H9 (cell line): ENCODE measurements at regions not wholly inside any gene's neighbourhood (a gene's known extent, or its start where the extent isn't known, plus 50 kb on each side); places are given as distances from the start of the nearest gene placed in this dataset.

Experiments used
- DNase-seq: peaks from one replicate; pipeline ENCODE4 v3.0.0-alpha.2; 2017
- H2AFZ ChIP-seq: one replicate; pipeline ENCODE4 v1.6.1; 2013; ENCODE audit warnings: mild to moderate bottlenecking, low read length, control low read depth, moderate library complexity
- H2AK5ac ChIP-seq: 2 replicates; pipeline ENCODE4 v1.6.1; 2013; ENCODE audit warnings: low read length, control low read depth, mixed read lengths; ENCODE audit not compliant: insufficient read length
- H2BK120ac ChIP-seq: one replicate; pipeline ENCODE4 v1.6.1; 2013; ENCODE audit warnings: low read depth, mild to moderate bottlenecking, low read length, control low read depth, inconsistent platforms; ENCODE audit not compliant: poor library complexity, severe bottlenecking
- H2BK12ac ChIP-seq: 2 replicates; pipeline ENCODE4 v1.6.1; 2013; ENCODE audit warnings: low read length, control low read depth, mixed read lengths, low read depth; ENCODE audit not compliant: insufficient read length
- H2BK15ac ChIP-seq: 2 replicates; pipeline ENCODE4 v1.6.1; 2013; ENCODE audit warnings: low read depth, low read length, control low read depth
- H2BK20ac ChIP-seq: one replicate; pipeline ENCODE4 v1.6.1; 2013; ENCODE audit warnings: low read depth, mild to moderate bottlenecking, low read length, control low read depth, inconsistent platforms; ENCODE audit not compliant: poor library complexity, severe bottlenecking
- H2BK5ac ChIP-seq: 2 replicates; pipeline ENCODE4 v1.6.1; 2013; ENCODE audit warnings: low read length, control low read depth, mixed read lengths; ENCODE audit not compliant: insufficient read length
- H3K14ac ChIP-seq: 2 replicates; pipeline ENCODE4 v1.6.1; 2013; ENCODE audit warnings: low read length, control low read depth; ENCODE audit not compliant: insufficient read depth
- H3K18ac ChIP-seq: 2 replicates; pipeline ENCODE4 v1.6.1; 2013; ENCODE audit warnings: low read depth, mild to moderate bottlenecking, mixed read lengths, low read length, control low read depth; ENCODE audit not compliant: insufficient read length
- H3K23ac ChIP-seq: 2 replicates; pipeline ENCODE4 v1.6.1; 2013; ENCODE audit warnings: low read length, control low read depth, mixed read lengths, low read depth; ENCODE audit not compliant: insufficient read length
- H3K23me2 ChIP-seq: 2 replicates; pipeline ENCODE4 v1.6.1; 2013; ENCODE audit warnings: low read depth, mild to moderate bottlenecking, mixed read lengths, low read length, control low read depth; ENCODE audit not compliant: insufficient read length, poor library complexity, severe bottlenecking
- H3K27ac ChIP-seq: 2 replicates; pipeline ENCODE4 v1.5.1; 2013; ENCODE audit warnings: low read length, control low read depth, mixed read lengths, low read depth; ENCODE audit not compliant: insufficient read length
- H3K27me3 ChIP-seq: 2 replicates; pipeline ENCODE4 v1.6.1; 2013; ENCODE audit warnings: low read length, control low read depth, inconsistent platforms; ENCODE audit not compliant: insufficient read depth
- H3K4ac ChIP-seq: 2 replicates; pipeline ENCODE4 v1.6.1; 2013; ENCODE audit warnings: low read depth, mild to moderate bottlenecking, control low read depth, inconsistent platforms, low read length, moderate library complexity
- H3K4me1 ChIP-seq: 2 replicates; pipeline ENCODE4 v1.6.1; 2013; ENCODE audit warnings: low read length, control low read depth, inconsistent platforms; ENCODE audit not compliant: insufficient read depth
- H3K4me2 ChIP-seq: 2 replicates; pipeline ENCODE4 v1.6.1; 2013; ENCODE audit warnings: low read length, control low read depth, mixed read lengths; ENCODE audit not compliant: insufficient read length, insufficient read depth
- H3K56ac ChIP-seq: 2 replicates; pipeline ENCODE4 v1.6.1; 2013; ENCODE audit warnings: low read depth, mild to moderate bottlenecking, mixed read lengths, low read length, control low read depth; ENCODE audit not compliant: insufficient read length
- H3K79me1 ChIP-seq: 2 replicates; pipeline ENCODE4 v1.6.1; 2013; ENCODE audit warnings: low read depth, mild to moderate bottlenecking, moderate library complexity, low read length, control low read depth, inconsistent platforms; ENCODE audit not compliant: insufficient read depth, poor library complexity, severe bottlenecking
- H3K79me2 ChIP-seq: 2 replicates; pipeline ENCODE4 v1.6.1; 2013; ENCODE audit warnings: low read length, control low read depth, inconsistent platforms; ENCODE audit not compliant: insufficient read depth
- H3K9ac ChIP-seq: 2 replicates; pipeline ENCODE4 v1.6.1; 2013; ENCODE audit warnings: low read length, control low read depth, mixed read lengths; ENCODE audit not compliant: insufficient read length; ENCODE audit errors: extremely low read depth
- H3K9me3 ChIP-seq: one replicate; pipeline ENCODE4 v1.6.1; 2013; ENCODE audit warnings: low read depth, low read length, inconsistent platforms; ENCODE audit not compliant: control insufficient read depth
- H3T11ph ChIP-seq: one replicate; pipeline ENCODE4 v1.6.1; 2013; ENCODE audit warnings: mild to moderate bottlenecking, low read length, control low read depth, inconsistent platforms
- H4K20me1 ChIP-seq: one replicate; pipeline ENCODE4 v1.6.1; 2013; ENCODE audit not compliant: control insufficient read depth, insufficient read length, insufficient read depth
- H4K5ac ChIP-seq: 2 replicates; pipeline ENCODE4 v1.6.1; 2013; ENCODE audit warnings: low read depth, mild to moderate bottlenecking, mixed read lengths, low read length, control low read depth; ENCODE audit not compliant: insufficient read length
- H4K8ac ChIP-seq: replicated peaks from 2 replicates; pipeline ENCODE4 v1.6.1; 2013; ENCODE audit warnings: low read length, control low read depth, mixed read lengths, low read depth; ENCODE audit not compliant: insufficient read length
- H4K91ac ChIP-seq: 2 replicates; pipeline ENCODE4 v1.6.1; 2013; ENCODE audit warnings: low read depth, mild to moderate bottlenecking, moderate library complexity, mixed read lengths, low read length, control low read depth; ENCODE audit not compliant: insufficient read length
- H3K27ac Mint-ChIP-seq, 3 experiments: 2 replicates in 2 of 3; 3 replicates in 1 of 3; pipeline ENCODE4 v1.8.0; 2020 to 2021; ENCODE audit warnings: mixed read lengths in 3 of 3, mild to moderate bottlenecking in 1 of 3, moderate library complexity in 1 of 3
- H3K27me3 Mint-ChIP-seq: 2 replicates; pipeline ENCODE4 v1.8.0; 2021; ENCODE audit warnings: low read depth, mild to moderate bottlenecking, moderate library complexity, mixed read lengths
- H3K36me3 Mint-ChIP-seq, 3 experiments: 2 replicates in 2 of 3; 3 replicates in 1 of 3; pipeline ENCODE4 v1.8.0; 2020 to 2021; ENCODE audit warnings: low read depth in 3 of 3, mixed read lengths in 3 of 3; ENCODE audit not compliant: insufficient read depth in 1 of 3
- H3K4me1 Mint-ChIP-seq, 2 experiments: 2 replicates each; pipeline ENCODE4 v1.8.0; 2020; ENCODE audit warnings: mixed read lengths in 2 of 2
- H3K4me3 Mint-ChIP-seq, 2 experiments: 2 replicates in 1 of 2; 3 replicates in 1 of 2; pipeline ENCODE4 v1.8.0; 2020 to 2021; ENCODE audit warnings: mild to moderate bottlenecking in 2 of 2, mixed read lengths in 2 of 2, moderate library complexity in 1 of 2
- H3K9me3 Mint-ChIP-seq, 2 experiments: 2 replicates in 1 of 2; 3 replicates in 1 of 2; pipeline ENCODE4 v1.8.0; 2020; ENCODE audit warnings: mild to moderate bottlenecking in 2 of 2, mixed read lengths in 2 of 2, moderate library complexity in 1 of 2
- WGBS: extraction: QIAGEN DNeasy Blood & Tissue Kit; methylation state at CpG from one replicate; pipeline ENCODE4 v1.1.7; 2013; ENCODE audit warnings: missing lambda C conversion rate, low lambda C conversion rate, mixed read lengths; ENCODE audit not compliant: insufficient read length; ENCODE audit errors: extremely low coverage; 5-methylcytosine and 5-hydroxymethylcytosine counted together
- TF ChIP-seq, protein P1 (sequence below): fragments of 200-600 bp; sonication (generic); conservative IDR thresholded peaks from 3 replicates; pipeline ENCODE4 v1.8.0; 2021; ENCODE audit warnings: antibody characterized with exemption, mild to moderate bottlenecking

DNA sequence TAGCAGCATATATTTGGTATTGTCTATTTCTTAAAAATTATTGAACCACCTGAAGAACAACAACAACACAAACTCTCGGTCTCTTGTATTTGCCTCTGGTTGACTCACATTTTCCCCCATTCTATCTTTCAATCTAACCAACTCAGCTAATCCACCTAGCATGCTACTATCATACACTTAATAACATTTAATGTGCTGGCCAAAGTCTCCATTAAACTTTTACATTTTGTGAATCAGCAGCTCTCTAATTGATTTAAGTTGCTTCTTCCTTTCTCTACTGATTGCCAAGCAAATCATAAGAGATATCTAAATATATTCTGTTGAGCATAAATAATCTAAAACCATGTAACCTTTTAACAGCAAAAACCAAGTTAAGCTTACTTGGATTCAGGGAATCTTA, 631.7 kb downstream of the IGSF11 start:
- Histone ChIP-seq H3K4me1 (no peaks in the 10 kb centered on the region), H3K23me2 (no peaks in the 10 kb centered on the region), H3K79me2 (no peaks in the 10 kb centered on the region), H3K4me2 (no peak overlapping the region), H3K4ac (no peak overlapping the region), H2BK15ac (no peak overlapping the region), H2BK5ac (no peak overlapping the region), H3K9me3 (no peaks in the 10 kb centered on the region), H3K18ac (no peak overlapping the region), H2AFZ (no peak overlapping the region), H3K27me3 (no peaks in the 10 kb centered on the region), H2BK120ac (no peak overlapping the region), H4K20me1 (no peaks in the 10 kb centered on the region), H3T11ph (no peak overlapping the region), H3K14ac (no peak overlapping the region), H2BK20ac (no peak overlapping the region), H4K5ac (no peak overlapping the region), H2AK5ac (no peak overlapping the region), H3K56ac (no peak overlapping the region), H3K27ac (no peak overlapping the region), H4K8ac (no peak overlapping the region), H3K79me1 (no peaks in the 10 kb centered on the region), H4K91ac (no peak overlapping the region), H2BK12ac (no peak overlapping the region), H3K9ac (no peak overlapping the region), H3K23ac (no peak overlapping the region)
- Mint-ChIP-seq H3K36me3 (no peaks in the 10 kb centered on the region), H3K4me3 (no peak overlapping the region), H3K27me3 (no peaks in the 10 kb centered on the region), H3K27ac (no peak overlapping the region), H3K4me1 (no peaks in the 10 kb centered on the region), H3K9me3 (no peaks in the 10 kb centered on the region)
- WGBS, result no CpG with 5 or more reads among the region's 1 CpG
- DNase-seq, result no peak
- TF ChIP-seq, protein P1, sequence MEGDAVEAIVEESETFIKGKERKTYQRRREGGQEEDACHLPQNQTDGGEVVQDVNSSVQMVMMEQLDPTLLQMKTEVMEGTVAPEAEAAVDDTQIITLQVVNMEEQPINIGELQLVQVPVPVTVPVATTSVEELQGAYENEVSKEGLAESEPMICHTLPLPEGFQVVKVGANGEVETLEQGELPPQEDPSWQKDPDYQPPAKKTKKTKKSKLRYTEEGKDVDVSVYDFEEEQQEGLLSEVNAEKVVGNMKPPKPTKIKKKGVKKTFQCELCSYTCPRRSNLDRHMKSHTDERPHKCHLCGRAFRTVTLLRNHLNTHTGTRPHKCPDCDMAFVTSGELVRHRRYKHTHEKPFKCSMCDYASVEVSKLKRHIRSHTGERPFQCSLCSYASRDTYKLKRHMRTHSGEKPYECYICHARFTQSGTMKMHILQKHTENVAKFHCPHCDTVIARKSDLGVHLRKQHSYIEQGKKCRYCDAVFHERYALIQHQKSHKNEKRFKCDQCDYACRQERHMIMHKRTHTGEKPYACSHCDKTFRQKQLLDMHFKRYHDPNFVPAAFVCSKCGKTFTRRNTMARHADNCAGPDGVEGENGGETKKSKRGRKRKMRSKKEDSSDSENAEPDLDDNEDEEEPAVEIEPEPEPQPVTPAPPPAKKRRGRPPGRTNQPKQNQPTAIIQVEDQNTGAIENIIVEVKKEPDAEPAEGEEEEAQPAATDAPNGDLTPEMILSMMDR, result no peak
